Smooth muscle cell of the brain vasculature (primary cell): ENCODE measurements at regions not wholly inside any gene's neighbourhood (a gene's known extent, or its start where the extent isn't known, plus 50 kb on each side); places are given as distances from the start of the nearest gene placed in this dataset.
"Not testable (repeated sequence)": the region's sequence is repeated elsewhere in the genome, so short reads cannot be mapped to it uniquely, and the experiment has no call there.

Experiments
- DNase-seq: peaks from one replicate; pipeline ENCODE4 v3.0.0-alpha.2; 2012; ENCODE audit warnings: low read depth, low spot score

GRCh38 chr16:85239239-85239638 lies 127.0 kb upstream of the CIBAR2 start:
- no peak for DNase-seq

DNA sequence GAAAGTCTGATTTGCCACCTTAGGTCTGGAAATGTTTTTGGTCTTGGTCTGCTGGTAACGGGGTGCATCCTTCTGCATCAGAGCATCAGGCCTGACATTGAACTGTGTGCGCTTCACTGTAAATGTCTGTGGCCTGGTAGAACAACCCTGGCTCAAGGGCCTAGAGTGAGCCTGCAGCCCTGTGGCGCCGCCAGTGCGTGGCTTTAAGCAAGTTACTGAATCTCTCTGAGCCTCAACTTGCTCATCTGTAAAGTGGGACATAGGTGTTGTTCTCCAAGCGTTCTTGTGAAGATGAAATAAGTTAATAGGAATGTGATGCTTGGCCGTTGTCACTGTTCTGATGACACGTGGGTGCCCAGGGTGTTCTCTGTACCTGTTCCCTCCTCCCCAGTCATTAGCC lies 127.6 kb upstream of the CIBAR2 start:
- DNase-seq: no peak

GRCh38 chr16:85240982-85241924 lies 129.0 kb upstream of the CIBAR2 start:
- DNase-seq: no peak

DNA sequence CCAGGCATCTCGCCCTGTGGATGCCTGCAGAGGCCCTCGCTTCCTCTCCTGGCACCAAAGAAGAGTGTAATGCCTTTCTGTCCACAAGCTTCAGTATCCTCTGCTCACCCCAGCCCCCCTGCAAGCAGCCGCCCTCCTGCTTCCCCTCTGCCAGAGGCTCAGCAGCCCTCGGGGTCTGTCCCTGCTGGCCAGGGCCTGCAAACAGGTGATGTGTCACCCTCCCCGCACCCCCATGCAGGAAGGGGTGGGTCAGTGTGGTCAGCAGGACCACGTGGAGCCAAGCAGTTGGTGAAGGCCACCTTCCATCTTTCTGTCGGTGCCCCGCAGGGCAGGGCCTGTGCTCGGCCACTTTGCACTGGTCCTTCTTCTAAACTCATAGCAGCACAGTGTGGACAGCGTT lies 129.9 kb upstream of the CIBAR2 start:
- DNase-seq: no peak

- no peak for DNase-seq
These were observed 131.0 kb upstream of the CIBAR2 start for GRCh38 chr16:85243308-85243707.

DNA sequence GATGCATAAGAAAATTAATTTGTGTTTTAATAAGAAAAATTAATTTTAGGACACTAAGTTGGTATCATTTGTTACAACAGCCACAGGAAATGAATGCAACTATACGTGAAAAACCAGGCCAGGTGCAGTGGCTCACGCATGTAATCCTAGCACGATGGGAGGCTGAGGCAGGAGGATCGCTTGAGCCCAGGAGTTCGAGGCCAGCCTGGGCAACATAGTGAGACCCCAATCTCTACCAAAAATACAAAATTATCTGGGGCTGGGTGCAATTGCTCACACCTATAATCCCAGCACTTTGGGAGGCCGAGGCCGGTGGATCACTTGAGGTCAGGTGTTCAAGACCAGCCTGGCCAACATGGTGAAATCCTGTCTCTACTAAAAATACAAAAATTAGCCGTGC lies 132.2 kb upstream of the CIBAR2 start:
- DNase-seq: not testable (repeated sequence)

DNA sequence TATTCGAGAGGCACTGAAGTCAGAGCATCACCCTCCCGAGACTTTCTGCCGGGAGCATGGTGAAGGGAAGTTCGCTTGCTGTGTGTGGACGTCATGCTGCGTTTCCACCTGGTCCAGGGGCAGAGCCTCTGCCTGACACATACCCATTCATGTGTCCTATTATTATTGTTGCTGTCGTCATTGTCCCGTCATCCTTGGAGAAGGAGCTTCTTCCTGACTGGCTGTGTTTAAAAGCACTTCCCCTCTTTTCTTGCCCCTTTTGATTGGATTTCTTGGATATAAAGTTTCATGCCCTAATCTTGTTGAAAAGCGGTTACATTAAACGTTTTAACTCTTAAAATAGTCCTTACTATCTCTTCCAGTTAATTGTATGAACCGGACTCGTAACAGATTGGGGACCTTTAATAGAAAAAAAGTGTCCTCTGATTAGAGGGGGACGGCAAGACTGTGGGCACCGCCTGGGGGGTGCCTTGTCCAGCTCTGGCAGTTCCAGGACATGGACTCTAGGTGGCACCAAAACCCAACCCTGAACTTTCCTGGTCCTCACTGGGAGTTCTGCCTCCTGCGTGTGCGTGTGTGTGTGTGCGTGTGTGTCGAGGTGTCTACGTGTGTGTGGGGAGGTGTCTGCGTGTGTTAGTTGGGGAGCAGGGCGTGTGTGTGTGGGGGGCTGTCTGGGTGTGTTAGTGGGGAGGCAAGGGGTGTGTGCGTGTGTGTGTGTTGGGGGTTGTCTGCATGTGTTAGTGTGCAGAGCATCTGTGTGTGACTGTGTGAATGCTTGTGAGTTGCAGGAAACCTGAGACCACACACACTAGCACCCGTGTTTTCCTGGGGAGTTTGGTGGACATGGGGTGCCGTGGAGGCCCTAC lies 133.3 kb upstream of the CIBAR2 start:
- DNase-seq: no peak

- DNase-seq: no peak
These were observed 134.2 kb upstream of the CIBAR2 start for GRCh38 chr16:85246473-85246872.

GRCh38 chr16:85246973-85247372 lies 134.7 kb upstream of the CIBAR2 start:
- DNase-seq: no peak

DNA sequence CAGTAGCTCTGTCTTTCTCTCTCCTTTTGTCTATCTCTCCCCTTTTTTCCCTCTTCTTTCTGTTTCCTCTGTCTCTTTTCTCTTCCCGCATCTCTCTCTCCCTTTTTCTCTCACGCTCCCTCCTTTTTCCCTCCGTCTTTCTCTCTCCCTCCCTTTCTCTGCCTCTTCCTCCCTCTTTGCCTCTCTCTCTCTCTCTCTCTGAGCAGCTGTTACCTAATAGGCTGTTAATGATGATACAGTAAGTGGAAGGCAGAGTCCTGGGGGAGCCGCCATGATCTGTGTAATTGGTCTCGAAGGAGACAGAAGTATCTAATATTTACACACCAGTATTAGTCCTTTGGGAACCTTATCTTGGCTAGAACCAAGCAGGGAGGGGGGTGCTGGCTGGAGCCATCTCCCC lies 136.1 kb upstream of the CIBAR2 start:
- no peak for DNase-seq

GRCh38 chr16:85248857-85249256 lies 136.6 kb upstream of the CIBAR2 start:
- no peak for DNase-seq

GRCh38 chr16:85249418-85250146 lies 137.3 kb upstream of the CIBAR2 start:
- DNase-seq: no peak

DNA sequence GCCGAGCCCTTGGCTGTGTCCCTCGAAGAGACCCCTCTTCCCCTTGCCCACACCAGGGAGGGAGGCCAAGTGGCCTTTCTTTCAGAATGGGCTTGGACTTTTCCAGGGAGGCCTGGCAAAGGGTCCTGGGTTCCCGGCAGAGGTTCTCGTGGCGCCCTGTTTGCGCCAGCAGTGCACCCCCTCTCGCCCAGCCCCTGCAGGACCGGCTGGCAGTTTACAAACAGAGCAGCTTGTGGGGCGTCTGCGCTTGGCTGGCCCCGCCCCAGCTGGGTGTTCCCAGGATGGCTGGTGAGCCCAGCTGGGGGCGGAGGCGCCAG lies 137.8 kb upstream of the CIBAR2 start:
- DNase-seq: no peak

GRCh38 chr16:85250609-85251223 lies 138.4 kb upstream of the CIBAR2 start:
- no peak for DNase-seq

DNA sequence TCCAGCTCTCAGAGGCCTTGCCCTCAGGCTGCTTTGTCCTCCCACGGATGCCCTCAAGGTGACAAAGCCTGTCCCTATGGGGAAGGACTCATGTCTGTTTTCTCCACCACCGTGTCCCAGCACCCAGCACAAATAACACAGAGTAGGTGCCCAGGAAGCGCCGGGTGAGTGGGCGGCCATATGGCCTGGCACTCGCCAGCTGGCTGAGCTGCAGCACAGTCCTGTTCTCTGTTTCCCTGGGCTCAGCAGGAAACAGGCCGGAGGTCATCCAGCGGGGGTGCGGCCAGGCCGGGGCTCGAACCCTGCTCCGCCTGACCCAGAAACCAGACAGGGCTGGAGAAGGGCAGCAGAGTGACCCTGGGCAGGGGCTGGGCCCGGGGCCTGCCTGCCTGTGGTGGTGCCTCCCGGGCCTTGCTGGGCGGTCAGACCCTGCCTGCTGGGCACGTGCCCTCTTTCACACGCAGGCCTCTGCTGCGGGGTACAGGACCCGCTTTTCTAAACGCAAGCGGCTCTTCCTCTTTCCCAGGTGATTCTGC lies 139.0 kb upstream of the CIBAR2 start:
- DNase-seq: no peak

- no peak for DNase-seq
These were observed 139.7 kb upstream of the CIBAR2 start for GRCh38 chr16:85252014-85252413.

GRCh38 chr16:85252461-85252860 lies 140.2 kb upstream of the CIBAR2 start:
- DNase-seq: no peak

DNA sequence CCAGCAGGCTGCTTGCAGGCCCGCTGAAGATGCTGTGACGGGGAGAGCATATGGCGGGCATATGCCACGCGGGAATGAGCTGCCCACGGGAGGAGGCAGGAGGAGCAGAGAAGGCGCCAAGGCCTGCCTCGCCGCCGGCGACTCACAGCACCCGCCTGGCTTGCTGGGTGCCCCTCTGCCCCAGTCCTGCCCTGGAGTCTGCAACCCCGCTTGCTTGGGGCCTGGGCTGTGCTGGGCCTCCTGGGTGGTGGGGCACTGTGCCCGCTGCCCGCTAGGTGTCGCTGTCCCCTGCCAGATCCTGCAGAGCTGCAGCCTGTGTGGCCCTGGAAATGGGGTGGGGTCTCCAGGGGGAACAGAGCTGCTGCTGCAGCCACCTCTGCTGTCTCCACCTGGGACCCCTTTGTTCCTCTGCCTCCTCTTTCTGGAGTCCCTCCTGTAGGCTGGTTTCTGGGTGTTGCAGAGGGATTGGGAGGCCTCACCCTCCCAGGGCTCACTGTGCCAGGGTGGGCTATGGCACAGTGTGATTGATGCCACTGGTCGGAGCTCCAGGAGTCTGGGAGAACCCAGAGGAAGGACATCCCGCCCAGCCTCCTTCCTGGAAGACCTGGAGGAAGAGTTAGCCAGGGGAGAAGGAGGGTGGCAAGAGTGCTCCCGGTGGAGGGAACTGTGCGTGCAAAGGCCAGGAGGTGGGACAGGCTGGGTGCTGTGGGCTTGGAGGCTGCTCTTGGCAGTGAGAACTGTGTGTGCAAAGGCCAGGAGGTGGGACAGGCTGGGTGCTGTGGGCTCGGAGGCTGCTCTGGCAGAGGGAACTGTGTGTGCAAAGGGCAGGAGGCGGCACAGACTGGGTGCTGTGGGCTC lies 141.0 kb upstream of the CIBAR2 start:
- DNase-seq: no peak

GRCh38 chr16:85254051-85254450 lies 141.8 kb upstream of the CIBAR2 start:
- DNase-seq: no peak

DNA sequence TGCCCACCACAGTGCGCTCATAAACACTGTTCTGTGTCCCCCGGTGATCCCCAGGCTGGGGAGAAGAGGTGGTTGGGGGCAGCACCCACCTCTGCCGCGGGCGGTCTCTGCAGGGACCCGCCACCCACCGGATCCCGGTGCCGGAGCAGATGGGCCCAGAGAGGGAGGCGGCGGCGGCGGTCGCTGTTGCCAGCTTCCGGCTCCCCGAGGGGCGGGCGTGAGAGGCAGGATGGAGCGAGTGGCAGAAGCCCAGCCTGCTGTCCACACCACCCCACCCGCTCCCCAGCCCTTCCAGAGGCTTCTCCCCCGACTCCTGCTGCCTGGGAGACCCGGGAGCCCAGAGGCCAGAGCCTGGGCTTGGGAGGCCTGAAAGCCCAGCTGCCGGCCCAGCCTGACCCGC lies 142.6 kb upstream of the CIBAR2 start:
- no peak for DNase-seq
